ENCODE measurements at regions not wholly inside any gene's neighbourhood (a gene's known extent, or its start where the extent isn't known, plus 50 kb on each side); places are given as distances from the start of the nearest gene placed in this dataset.

DNA sequence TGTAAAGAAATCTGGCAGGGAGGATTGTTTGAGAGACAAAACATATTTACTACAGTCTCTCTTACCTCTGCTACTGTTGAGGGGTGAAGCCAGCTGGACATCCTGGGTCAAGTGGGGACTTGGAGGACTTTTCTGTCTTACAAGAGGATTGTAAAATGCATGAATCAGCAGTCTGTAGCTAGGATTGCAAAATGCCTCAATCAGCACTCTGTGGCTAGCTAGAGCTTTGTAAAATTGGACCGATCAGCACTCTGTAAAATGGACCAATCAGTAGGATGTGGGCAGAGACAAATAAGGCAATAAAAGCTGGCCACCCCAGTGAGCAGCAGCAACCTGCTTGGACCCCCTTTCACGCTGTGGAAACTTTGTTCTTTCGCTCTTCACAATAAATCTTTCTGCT is 995.8 kb upstream of the CDH6 start:
- Histone ChIP-seq H3K27ac (no peak overlapping the region), H3K27me3 (replicated peaks; ENCODE audit: insufficient read depth) (no peaks in the 10 kb centered on the region), H3K9me3 (no peaks in the 10 kb centered on the region), H3K36me3 (no peaks in the 10 kb centered on the region), H3K4me1 (replicated peaks) (no peaks in the 10 kb centered on the region), H3K4me3 (no peak overlapping the region)
- no peak for TF ChIP-seq CTCF (IDR thresholded peaks at IDR 0.05)
- no peak for TF ChIP-seq POLR2A (IDR thresholded peaks at IDR 0.05)
- TF ChIP-seq POLR2AphosphoS5 (IDR thresholded peaks at IDR 0.05), result no peak
- DNase-seq (ENCODE audit: low spot score), result no peak
- WGBS, result 66% methylated on average over 3 of the region's 3 CpGs
- intact Hi-C loops (cut with DNase I), result no loop called here

DNA sequence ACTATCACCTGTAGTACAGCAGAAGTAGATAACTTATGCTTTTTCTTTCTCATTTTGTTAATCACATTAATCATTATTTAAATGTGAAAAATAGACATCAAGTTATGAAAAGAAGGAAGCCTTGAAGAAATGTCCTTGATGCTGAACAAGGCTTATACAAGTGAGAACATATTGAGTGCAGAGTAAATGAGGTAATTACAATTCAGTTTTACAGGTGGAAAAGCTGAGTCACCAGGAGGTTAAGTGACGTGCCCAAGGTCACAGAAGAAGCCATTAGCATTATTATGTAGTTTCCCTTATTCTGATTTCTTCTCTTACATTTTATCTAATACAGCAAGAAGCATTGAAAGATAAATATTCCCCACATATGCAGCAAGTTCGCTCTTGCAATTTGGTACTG is 998.5 kb upstream of the CDH6 start:
- H3K27ac ChIP-seq, result no peak overlapping the region
- H3K9me3 ChIP-seq, result no peaks in the 10 kb centered on the region
- intact Hi-C loops (cut with DNase I), result no loop called here
- no peak for TF ChIP-seq CTCF (IDR thresholded peaks at IDR 0.05)
- TF ChIP-seq POLR2A (IDR thresholded peaks at IDR 0.05), result no peak
- no peak for TF ChIP-seq POLR2AphosphoS5 (IDR thresholded peaks at IDR 0.05)
- H3K4me1 ChIP-seq (replicated peaks), result no peaks in the 10 kb centered on the region
- 60% methylated on average over 2 of the region's 2 CpGs for WGBS
- H3K4me3 ChIP-seq, result no peak overlapping the region
- H3K27me3 ChIP-seq (replicated peaks; ENCODE audit: insufficient read depth), result no peaks in the 10 kb centered on the region
- no peaks in the 10 kb centered on the region for H3K36me3 ChIP-seq
- DNase-seq (ENCODE audit: low spot score), result no peak

GRCh38 chr5:30194595-30194994 is 998.9 kb upstream of the CDH6 start:
- no peaks in the 10 kb centered on the region for H3K9me3 ChIP-seq
- WGBS, result 18% methylated on average over 5 of the region's 5 CpGs
- no peaks in the 10 kb centered on the region for H3K36me3 ChIP-seq
- DNase-seq (ENCODE audit: low spot score), result no peak
- TF ChIP-seq CTCF (IDR thresholded peaks at IDR 0.05) (no peak), POLR2A (IDR thresholded peaks at IDR 0.05) (no peak), POLR2AphosphoS5 (IDR thresholded peaks at IDR 0.05) (no peak)
- H3K4me3 ChIP-seq, result no peak overlapping the region
- no peaks in the 10 kb centered on the region for H3K4me1 ChIP-seq (replicated peaks)
- H3K27ac ChIP-seq, result no peak overlapping the region
- H3K27me3 ChIP-seq (replicated peaks; ENCODE audit: insufficient read depth), result no peaks in the 10 kb centered on the region
- intact Hi-C loops (cut with DNase I), result no loop called here

GRCh38 chr5:30183795-30184194 is 1009.7 kb upstream of the CDH6 start:
- WGBS, result 22% methylated on average over 7 of the region's 7 CpGs
- no peak for TF ChIP-seq POLR2A (IDR thresholded peaks at IDR 0.05)
- no peak for TF ChIP-seq CTCF (IDR thresholded peaks at IDR 0.05)
- no peak for DNase-seq (ENCODE audit: low spot score)
- Histone ChIP-seq H3K27ac (no peak overlapping the region), H3K9me3 (no peaks in the 10 kb centered on the region), H3K27me3 (replicated peaks; ENCODE audit: insufficient read depth) (no peaks in the 10 kb centered on the region), H3K4me3 (no peak overlapping the region), H3K4me1 (replicated peaks) (no peaks in the 10 kb centered on the region), H3K36me3 (no peaks in the 10 kb centered on the region)
- intact Hi-C loops (cut with DNase I), result no loop called here

GRCh38 chr5:30156156-30156555 is 1037.3 kb upstream of the CDH6 start:
- TF ChIP-seq POLR2A (IDR thresholded peaks at IDR 0.05), result no peak
- no peak for TF ChIP-seq CTCF (IDR thresholded peaks at IDR 0.05)
- TF ChIP-seq POLR2AphosphoS5 (IDR thresholded peaks at IDR 0.05), result no peak
- Histone ChIP-seq H3K4me3 (no peak overlapping the region), H3K9me3 (no peaks in the 10 kb centered on the region), H3K27ac (no peak overlapping the region), H3K4me1 (replicated peaks) (no peaks in the 10 kb centered on the region), H3K36me3 (no peaks in the 10 kb centered on the region), H3K27me3 (replicated peaks; ENCODE audit: insufficient read depth) (no peaks in the 10 kb centered on the region)
- WGBS, result 94% methylated on average over 1 of the region's 1 CpG
- no peak for DNase-seq (ENCODE audit: low spot score)
- intact Hi-C loops (cut with DNase I), result no loop called here

Data from prostate gland (tissue), 2 donors.